Mesenchymal stem cell (in vitro differentiated cells and primary cell): ENCODE measurements at regions not wholly inside any gene's neighbourhood (a gene's known extent, or its start where the extent isn't known, plus 50 kb on each side); places are given as distances from the start of the nearest gene placed in this dataset.

ENCODE experiments used
- DNase-seq: peaks from one replicate; pipeline ENCODE4 v3.0.0-alpha.2; 2013
- H2AFZ ChIP-seq: one replicate; pipeline ENCODE4 v1.6.1; 2013; ENCODE audit warnings: low read depth, mild to moderate bottlenecking, control low read depth, inconsistent platforms, low read length, moderate library complexity
- H2AK5ac ChIP-seq: 2 replicates; pipeline ENCODE4 v1.6.1; 2013; ENCODE audit warnings: low read length, moderate library complexity, mild to moderate bottlenecking, inconsistent platforms; ENCODE audit not compliant: severe bottlenecking
- H2BK120ac ChIP-seq: one replicate; pipeline ENCODE4 v1.6.1; 2013; ENCODE audit warnings: low read depth, mild to moderate bottlenecking, inconsistent platforms, low read length, moderate library complexity
- H2BK12ac ChIP-seq, 2 experiments: one replicate each; pipeline ENCODE4 v1.6.1; 2013; ENCODE audit warnings: inconsistent platforms in 2 of 2, low read length in 2 of 2, mild to moderate bottlenecking in 2 of 2, moderate library complexity in 2 of 2, control low read depth in 1 of 2
- H2BK15ac ChIP-seq: one replicate; pipeline ENCODE4 v1.6.1; 2013; ENCODE audit warnings: mild to moderate bottlenecking, low read depth, inconsistent platforms; ENCODE audit not compliant: poor library complexity, severe bottlenecking
- H2BK5ac ChIP-seq: 2 replicates; pipeline ENCODE4 v1.6.1; 2013; ENCODE audit warnings: low read depth, mild to moderate bottlenecking, low read length, control low read depth, inconsistent platforms; ENCODE audit not compliant: poor library complexity, severe bottlenecking
- H3K14ac ChIP-seq, 2 experiments: one replicate each; pipeline ENCODE4 v1.6.1; 2013; ENCODE audit warnings: inconsistent platforms in 2 of 2, low read length in 2 of 2, control low read depth in 1 of 2, mild to moderate bottlenecking in 1 of 2, moderate library complexity in 1 of 2
- H3K18ac ChIP-seq, 2 experiments: one replicate each; pipeline ENCODE4 v1.6.1; 2013; ENCODE audit warnings: inconsistent platforms in 2 of 2, low read length in 2 of 2, control low read depth in 1 of 2, low read depth in 1 of 2, mild to moderate bottlenecking in 1 of 2
- H3K23ac ChIP-seq, 2 experiments: one replicate each; pipeline ENCODE4 v1.6.1; 2013; ENCODE audit warnings: inconsistent platforms in 2 of 2, low read length in 2 of 2, mild to moderate bottlenecking in 2 of 2, moderate library complexity in 2 of 2, control low read depth in 1 of 2
- H3K27ac ChIP-seq: 2 replicates; pipeline ENCODE4 v1.5.1; 2013; ENCODE audit warnings: mild to moderate bottlenecking, moderate library complexity, low read length, control low read depth, inconsistent platforms; ENCODE audit not compliant: poor library complexity, severe bottlenecking
- H3K27me3 ChIP-seq, 2 experiments: 2 replicates each; pipeline versions ENCODE4 v1.6.1 to v1.7.0; 2013; ENCODE audit warnings: low read length in 2 of 2, mild to moderate bottlenecking in 2 of 2, moderate library complexity in 2 of 2, control low read depth in 1 of 2, inconsistent platforms in 1 of 2; ENCODE audit not compliant: control insufficient read depth in 1 of 2, insufficient read depth in 1 of 2
- H3K36me3 ChIP-seq, 2 experiments: 2 replicates each; pipeline versions ENCODE4 v1.6.1 to v1.7.0; 2013; ENCODE audit warnings: low read length in 2 of 2, control low read depth in 1 of 2, inconsistent platforms in 1 of 2, low read depth in 1 of 2, mild to moderate bottlenecking in 1 of 2; ENCODE audit not compliant: insufficient read depth in 2 of 2, control insufficient read depth in 1 of 2
- H3K4ac ChIP-seq, 2 experiments: one replicate each; pipeline ENCODE4 v1.6.1; 2013; ENCODE audit warnings: inconsistent platforms in 2 of 2, low read length in 2 of 2, mild to moderate bottlenecking in 2 of 2, moderate library complexity in 2 of 2, control low read depth in 1 of 2, low read depth in 1 of 2
- H3K4me1 ChIP-seq: 2 replicates; pipeline ENCODE4 v1.6.1; 2013; ENCODE audit warnings: low read depth, low read length, control low read depth; ENCODE audit not compliant: control insufficient read depth, insufficient read depth
- H3K4me2 ChIP-seq: 2 replicates; pipeline ENCODE4 v1.6.1; 2013; ENCODE audit warnings: low read length, mild to moderate bottlenecking, inconsistent platforms; ENCODE audit not compliant: poor library complexity, severe bottlenecking
- H3K4me3 ChIP-seq, 2 experiments: 2 replicates each; pipeline versions ENCODE4 v1.5.1 to v1.7.0; 2013; ENCODE audit warnings: low read length in 2 of 2, mild to moderate bottlenecking in 2 of 2, control low read depth in 1 of 2, low read depth in 1 of 2; ENCODE audit not compliant: insufficient read depth in 1 of 2
- H3K79me1 ChIP-seq: replicated peaks from 2 replicates; pipeline ENCODE4 v1.6.1; 2013; ENCODE audit warnings: mild to moderate bottlenecking, control low read depth, low read length, inconsistent platforms; ENCODE audit not compliant: poor library complexity, severe bottlenecking
- H3K9ac ChIP-seq: 2 replicates; pipeline ENCODE4 v1.7.0; 2013; ENCODE audit warnings: mild to moderate bottlenecking, low read length, moderate library complexity
- H3K9me3 ChIP-seq: 2 replicates; pipeline ENCODE4 v1.7.0; 2013; ENCODE audit warnings: mild to moderate bottlenecking, low read length; ENCODE audit not compliant: control insufficient read depth
- H4K8ac ChIP-seq: one replicate; pipeline ENCODE4 v1.6.1; 2013; ENCODE audit warnings: inconsistent platforms, mild to moderate bottlenecking, low read length, moderate library complexity
- H4K91ac ChIP-seq: one replicate; pipeline ENCODE4 v1.6.1; 2013; ENCODE audit warnings: mild to moderate bottlenecking, low read length, inconsistent platforms
- WGBS: methylation state at CpG from one replicate; pipeline ENCODE4 v1.1.7; 2013; ENCODE audit warnings: mixed read lengths; 5-methylcytosine and 5-hydroxymethylcytosine counted together

DNA sequence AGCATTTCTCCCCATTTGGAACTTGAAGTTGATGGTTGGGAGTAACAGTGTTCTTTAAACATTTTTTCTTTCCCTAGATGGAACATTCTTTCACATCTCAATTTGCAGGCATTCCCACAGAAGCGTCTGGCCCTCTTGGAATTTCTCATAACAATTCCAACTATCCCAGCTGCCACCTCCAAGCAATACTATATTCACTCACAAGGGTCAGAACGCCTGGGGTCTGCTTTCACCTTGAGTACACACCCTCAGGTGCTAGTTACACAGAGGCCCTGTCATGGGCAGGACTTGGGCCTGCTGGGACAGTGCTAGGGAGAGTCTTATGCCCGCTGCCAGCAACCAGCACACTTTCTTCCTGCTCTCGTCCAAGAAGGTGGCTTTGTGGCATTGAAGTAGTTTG lies 136.5 kb downstream of the JCAD start:
- Histone ChIP-seq H3K4me3 (no peak overlapping the region), H3K4me1 (peaks cover 19% of the 10 kb centered on the region), H2BK120ac (no peak overlapping the region), H2AFZ (no peak overlapping the region), H3K4ac (no peak overlapping the region), H4K91ac (no peak overlapping the region), H4K8ac (no peak overlapping the region), H3K14ac (no peak overlapping the region), H3K27ac (peak overlapping the region; percentile 2), H3K18ac (no peak overlapping the region), H3K27me3 (peaks cover 3 to 74% of the 10 kb centered on the region in 2 experiments), H2BK15ac (no peak overlapping the region), H2BK5ac (no peak overlapping the region), H3K9ac (no peak overlapping the region), H2AK5ac (no peak overlapping the region), H2BK12ac (no peak overlapping the region), H3K9me3 (peaks cover 5% of the 10 kb centered on the region), H3K23ac (no peak overlapping the region), H3K4me2 (no peak overlapping the region), H3K79me1 (no peaks in the 10 kb centered on the region), H3K36me3 (no peaks in the 10 kb centered on the region)
- DNase-seq: no peak
- 39% methylated on average over 2 of the region's 4 CpGs for WGBS

DNA sequence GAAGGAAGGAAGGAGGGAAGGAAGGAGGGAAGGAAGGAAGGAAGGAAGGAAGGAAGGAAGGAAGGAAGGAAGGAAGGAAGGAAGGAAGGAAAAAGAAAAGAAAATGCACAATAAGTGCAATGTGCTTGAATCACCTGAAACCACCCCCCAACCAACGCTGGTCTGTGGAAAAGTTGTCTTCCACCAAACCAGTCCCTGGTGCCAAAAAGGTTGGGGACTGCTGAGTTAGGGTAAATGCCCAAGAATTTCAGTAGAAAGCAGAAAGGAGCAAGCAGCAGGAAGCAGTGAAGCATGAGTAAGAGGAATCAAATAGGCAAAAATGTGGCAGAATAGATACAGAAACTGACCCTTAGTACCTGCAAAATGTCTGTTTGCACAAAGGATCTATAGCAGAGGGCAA lies 137.2 kb downstream of the JCAD start:
- no peak overlapping the region for H3K14ac ChIP-seq
- no peak overlapping the region for H2BK15ac ChIP-seq
- peaks cover 19% of the 10 kb centered on the region for H3K4me1 ChIP-seq
- H2BK120ac ChIP-seq: no peak overlapping the region
- no peak overlapping the region for H2BK12ac ChIP-seq
- H2AFZ ChIP-seq: no peak overlapping the region
- H2BK5ac ChIP-seq: no peak overlapping the region
- no peak overlapping the region for H3K23ac ChIP-seq
- H3K4me2 ChIP-seq: no peak overlapping the region
- H3K4ac ChIP-seq: no peak overlapping the region
- H3K79me1 ChIP-seq: no peaks in the 10 kb centered on the region
- H3K18ac ChIP-seq: no peak overlapping the region
- H3K4me3 ChIP-seq: no peak overlapping the region
- no peak overlapping the region for H3K27ac ChIP-seq
- no peaks in the 10 kb centered on the region for H3K9me3 ChIP-seq
- no peak overlapping the region for H3K9ac ChIP-seq
- H4K8ac ChIP-seq: no peak overlapping the region
- no peak overlapping the region for H4K91ac ChIP-seq
- peaks cover 3 to 73% of the 10 kb centered on the region in 2 experiments for H3K27me3 ChIP-seq
- 64% methylated on average over 1 of the region's 1 CpG for WGBS
- no peaks in the 10 kb centered on the region for H3K36me3 ChIP-seq
- H2AK5ac ChIP-seq: no peak overlapping the region
- DNase-seq: no peak

DNA sequence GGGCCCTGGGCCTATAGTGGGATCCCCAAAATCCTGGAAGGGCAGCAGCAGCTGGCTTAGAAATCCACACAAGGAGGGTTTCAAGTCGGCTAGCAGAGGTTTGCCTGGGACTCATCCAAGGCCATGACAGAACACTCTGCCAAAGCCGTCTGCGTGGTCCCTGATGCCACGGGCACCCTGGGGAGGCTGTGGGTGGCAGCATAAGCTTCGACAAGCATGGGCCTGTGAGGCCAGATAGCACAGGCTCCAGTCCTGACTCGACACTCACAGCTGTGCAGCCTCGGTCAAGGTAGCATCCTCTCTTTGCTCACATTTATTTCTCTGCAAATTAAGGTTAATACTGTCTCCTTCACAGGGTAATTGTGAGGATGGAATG lies 138.3 kb downstream of the JCAD start:
- Histone ChIP-seq H3K27ac (no peak overlapping the region), H2AK5ac (no peak overlapping the region), H2BK15ac (no peak overlapping the region), H3K79me1 (no peaks in the 10 kb centered on the region), H3K9me3 (no peaks in the 10 kb centered on the region), H2AFZ (no peak overlapping the region), H3K9ac (no peak overlapping the region), H3K23ac (no peak overlapping the region), H4K8ac (no peak overlapping the region), H3K4me2 (no peak overlapping the region), H4K91ac (peak overlapping the region; percentile 31), H3K14ac (no peak overlapping the region), H3K27me3 (peaks cover 3 to 66% of the 10 kb centered on the region in 2 experiments), H2BK5ac (no peak overlapping the region), H3K36me3 (no peaks in the 10 kb centered on the region), H3K4ac (no peak overlapping the region), H2BK120ac (peak overlapping the region; percentile 35), H3K4me1 (peaks cover 10% of the 10 kb centered on the region), H3K18ac (no peak overlapping the region), H3K4me3 (no peak overlapping the region), H2BK12ac (no peak overlapping the region)
- 65% methylated on average over 3 of the region's 7 CpGs for WGBS
- DNase-seq: no peak

DNA sequence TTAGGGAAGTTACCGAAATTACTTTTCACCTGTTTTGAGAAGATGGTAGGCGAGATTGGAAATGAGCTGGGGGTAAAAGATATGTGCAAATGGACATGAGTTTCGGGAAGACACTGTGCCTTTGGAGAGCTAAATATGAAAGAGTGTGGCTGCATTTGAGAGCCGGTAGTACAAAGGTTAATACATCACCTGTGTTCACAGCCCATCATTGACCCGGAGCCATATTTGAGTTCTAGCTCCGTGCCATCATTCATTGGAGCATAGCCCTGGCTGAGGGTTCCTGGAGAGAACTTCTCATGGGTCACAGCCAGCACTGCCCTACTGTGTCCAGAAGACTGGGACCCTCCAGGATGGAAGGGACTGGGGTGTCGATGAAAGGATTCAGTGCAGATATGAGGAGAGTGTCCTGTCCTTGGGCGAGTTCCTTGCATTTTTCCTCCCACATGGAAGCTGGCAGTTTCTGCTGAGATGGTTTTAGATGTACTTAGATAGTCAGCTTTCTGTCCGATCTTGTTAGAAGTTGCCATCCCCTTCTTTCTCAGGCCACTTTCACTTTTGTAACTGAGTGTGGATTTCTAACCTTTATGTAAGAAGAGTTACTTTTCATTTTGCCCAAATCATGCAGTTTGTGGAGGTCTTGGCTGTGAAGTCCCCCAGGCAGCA lies 138.8 kb downstream of the JCAD start:
- Histone ChIP-seq H3K36me3 (no peaks in the 10 kb centered on the region), H2BK12ac (no peak overlapping the region), H3K4ac (no peak overlapping the region), H3K18ac (no peak overlapping the region), H2AK5ac (no peak overlapping the region), H3K4me2 (no peak overlapping the region), H4K8ac (no peak overlapping the region), H4K91ac (no peak overlapping the region), H2BK120ac (no peak overlapping the region), H3K27me3 (peaks cover 3 to 61% of the 10 kb centered on the region in 2 experiments), H2AFZ (no peak overlapping the region), H3K4me1 (peaks cover 7% of the 10 kb centered on the region), H3K4me3 (no peak overlapping the region), H3K14ac (no peak overlapping the region), H3K79me1 (no peaks in the 10 kb centered on the region), H3K27ac (no peak overlapping the region), H2BK15ac (no peak overlapping the region), H3K9ac (no peak overlapping the region), H3K9me3 (no peaks in the 10 kb centered on the region), H3K23ac (no peak overlapping the region), H2BK5ac (no peak overlapping the region)
- 90% methylated on average over 9 of the region's 9 CpGs for WGBS
- no peak for DNase-seq
